GM12865 (cell line): ENCODE measurements at regions not wholly inside any gene's neighbourhood (a gene's known extent, or its start where the extent isn't known, plus 50 kb on each side); places are given as distances from the start of the nearest gene placed in this dataset.

Experiments
- DNase-seq: peaks from one replicate; pipeline ENCODE4 v3.0.0; 2010; ENCODE audit warnings: low read depth
- H3K4me3 ChIP-seq: 2 replicates; pipeline ENCODE4 v1.5.1; 2011; ENCODE audit warnings: mild to moderate bottlenecking, low read depth, low read length, control low read depth
- CTCF ChIP-seq: IDR thresholded peaks from 2 replicates; pipeline ENCODE4 v1.5.1; 2011; ENCODE audit warnings: low read length, control low read depth, low read depth, inconsistent platforms; ENCODE audit not compliant: insufficient read depth; ENCODE audit errors: missing control alignments

- DNase-seq, result no peak
- no peak overlapping the region for H3K4me3 ChIP-seq
- TF ChIP-seq CTCF, result no peak
Observed at GRCh38 chr22:49351761-49352227, 475.9 kb downstream of the BRD1 start.

GRCh38 chr22:49350441-49351121 lies 477.1 kb downstream of the BRD1 start:
- no peak for DNase-seq
- TF ChIP-seq CTCF, result no peak
- H3K4me3 ChIP-seq, result no peak overlapping the region

- TF ChIP-seq CTCF, result no peak
- H3K4me3 ChIP-seq, result no peak overlapping the region
- DNase-seq, result no peak
Observed at GRCh38 chr22:49349841-49350381, 477.8 kb downstream of the BRD1 start.

- TF ChIP-seq CTCF, result no peak
- DNase-seq, result no peak
- no peak overlapping the region for H3K4me3 ChIP-seq
Observed at GRCh38 chr22:49349181-49349835, 478.4 kb downstream of the BRD1 start.

- no peak for TF ChIP-seq CTCF
- no peak overlapping the region for H3K4me3 ChIP-seq
- DNase-seq, result no peak
Observed at GRCh38 chr22:49348631-49349030, 479.0 kb downstream of the BRD1 start.

GRCh38 chr22:49347376-49347775 lies 480.3 kb downstream of the BRD1 start:
- TF ChIP-seq CTCF, result no peak
- no peak overlapping the region for H3K4me3 ChIP-seq
- no peak for DNase-seq
